ENCODE measurements at regions not wholly inside any gene's neighbourhood (a gene's known extent, or its start where the extent isn't known, plus 50 kb on each side); places are given as distances from the start of the nearest gene placed in this dataset.

- TF ChIP-seq PHF21A (CRISPR knock-in tag; IDR thresholded peaks at IDR 0.05) (no peak), HNRNPL (IDR thresholded peaks at IDR 0.05; ENCODE audit: low read depth, low read length) (no peak), ZNF260 (CRISPR knock-in tag; IDR thresholded peaks at IDR 0.05; ENCODE audit: borderline replicate concordance, low read depth) (no peak), ZNF629 (CRISPR knock-in tag; conservative IDR thresholded peaks at IDR 0.05) (no peak), NONO (IDR thresholded peaks at IDR 0.05) (no peak), NONO (CRISPR knock-in tag; conservative IDR thresholded peaks at IDR 0.05) (no peak), JUN (CRISPR knock-in tag; IDR thresholded peaks at IDR 0.05) (no peak), ELF3 (CRISPR knock-in tag; IDR thresholded peaks at IDR 0.05) (0 out of 2 replicates have a peak, but pooled peaks have one; percentile 28), ZNF546 (CRISPR knock-in tag; conservative IDR thresholded peaks at IDR 0.05) (no peak), JUNB (CRISPR knock-in tag; IDR thresholded peaks at IDR 0.05; ENCODE audit: borderline replicate concordance) (no peak), RAD51 (IDR thresholded peaks at IDR 0.05; ENCODE audit: borderline replicate concordance) (no peak), ZNF570 (CRISPR knock-in tag; IDR thresholded peaks at IDR 0.05; ENCODE audit: borderline replicate concordance) (no peak), CHD2 (IDR thresholded peaks at IDR 0.05; ENCODE audit: low read depth, low read length) (no peak), ZNF205 (CRISPR knock-in tag; IDR thresholded peaks at IDR 0.05) (no peak), SRSF9 (IDR thresholded peaks at IDR 0.05; ENCODE audit: borderline replicate concordance, insufficient read depth, low read depth, low read length, poor library complexity, severe bottlenecking) (no peak), BRD4 (CRISPR knock-in tag; IDR thresholded peaks at IDR 0.05) (no peak), SOX5 (CRISPR knock-in tag; IDR thresholded peaks at IDR 0.05; ENCODE audit: borderline replicate concordance) (0 out of 2 replicates have a peak, but pooled peaks have one; percentile 8), THYN1 (CRISPR knock-in tag; IDR thresholded peaks at IDR 0.05; ENCODE audit: borderline replicate concordance, low read depth) (no peak), ZNF549 (CRISPR knock-in tag; IDR thresholded peaks at IDR 0.05) (no peak), HNRNPK (IDR thresholded peaks at IDR 0.05; ENCODE audit: low read depth, low read length, poor library complexity, severe bottlenecking) (no peak), KLF16 (CRISPR knock-in tag; IDR thresholded peaks at IDR 0.05) (peak in 1 of 2 experiments; percentile 32; a peak in 1 of 4 replicates), HOXA5 (CRISPR knock-in tag; IDR thresholded peaks at IDR 0.05) (no peak), PCBP2 (optimal IDR thresholded peaks at IDR 0.05; ENCODE audit: low read depth, low read length, poor library complexity, severe bottlenecking) (no peak)
- TF ChIP-seq, protein P1, sequence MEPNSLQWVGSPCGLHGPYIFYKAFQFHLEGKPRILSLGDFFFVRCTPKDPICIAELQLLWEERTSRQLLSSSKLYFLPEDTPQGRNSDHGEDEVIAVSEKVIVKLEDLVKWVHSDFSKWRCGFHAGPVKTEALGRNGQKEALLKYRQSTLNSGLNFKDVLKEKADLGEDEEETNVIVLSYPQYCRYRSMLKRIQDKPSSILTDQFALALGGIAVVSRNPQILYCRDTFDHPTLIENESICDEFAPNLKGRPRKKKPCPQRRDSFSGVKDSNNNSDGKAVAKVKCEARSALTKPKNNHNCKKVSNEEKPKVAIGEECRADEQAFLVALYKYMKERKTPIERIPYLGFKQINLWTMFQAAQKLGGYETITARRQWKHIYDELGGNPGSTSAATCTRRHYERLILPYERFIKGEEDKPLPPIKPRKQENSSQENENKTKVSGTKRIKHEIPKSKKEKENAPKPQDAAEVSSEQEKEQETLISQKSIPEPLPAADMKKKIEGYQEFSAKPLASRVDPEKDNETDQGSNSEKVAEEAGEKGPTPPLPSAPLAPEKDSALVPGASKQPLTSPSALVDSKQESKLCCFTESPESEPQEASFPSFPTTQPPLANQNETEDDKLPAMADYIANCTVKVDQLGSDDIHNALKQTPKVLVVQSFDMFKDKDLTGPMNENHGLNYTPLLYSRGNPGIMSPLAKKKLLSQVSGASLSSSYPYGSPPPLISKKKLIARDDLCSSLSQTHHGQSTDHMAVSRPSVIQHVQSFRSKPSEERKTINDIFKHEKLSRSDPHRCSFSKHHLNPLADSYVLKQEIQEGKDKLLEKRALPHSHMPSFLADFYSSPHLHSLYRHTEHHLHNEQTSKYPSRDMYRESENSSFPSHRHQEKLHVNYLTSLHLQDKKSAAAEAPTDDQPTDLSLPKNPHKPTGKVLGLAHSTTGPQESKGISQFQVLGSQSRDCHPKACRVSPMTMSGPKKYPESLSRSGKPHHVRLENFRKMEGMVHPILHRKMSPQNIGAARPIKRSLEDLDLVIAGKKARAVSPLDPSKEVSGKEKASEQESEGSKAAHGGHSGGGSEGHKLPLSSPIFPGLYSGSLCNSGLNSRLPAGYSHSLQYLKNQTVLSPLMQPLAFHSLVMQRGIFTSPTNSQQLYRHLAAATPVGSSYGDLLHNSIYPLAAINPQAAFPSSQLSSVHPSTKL (CRISPR knock-in tag; IDR thresholded peaks at IDR 0.05), result 0 out of 2 replicates have a peak, but pooled peaks have one; percentile 32
- TF ChIP-seq, protein P2, sequence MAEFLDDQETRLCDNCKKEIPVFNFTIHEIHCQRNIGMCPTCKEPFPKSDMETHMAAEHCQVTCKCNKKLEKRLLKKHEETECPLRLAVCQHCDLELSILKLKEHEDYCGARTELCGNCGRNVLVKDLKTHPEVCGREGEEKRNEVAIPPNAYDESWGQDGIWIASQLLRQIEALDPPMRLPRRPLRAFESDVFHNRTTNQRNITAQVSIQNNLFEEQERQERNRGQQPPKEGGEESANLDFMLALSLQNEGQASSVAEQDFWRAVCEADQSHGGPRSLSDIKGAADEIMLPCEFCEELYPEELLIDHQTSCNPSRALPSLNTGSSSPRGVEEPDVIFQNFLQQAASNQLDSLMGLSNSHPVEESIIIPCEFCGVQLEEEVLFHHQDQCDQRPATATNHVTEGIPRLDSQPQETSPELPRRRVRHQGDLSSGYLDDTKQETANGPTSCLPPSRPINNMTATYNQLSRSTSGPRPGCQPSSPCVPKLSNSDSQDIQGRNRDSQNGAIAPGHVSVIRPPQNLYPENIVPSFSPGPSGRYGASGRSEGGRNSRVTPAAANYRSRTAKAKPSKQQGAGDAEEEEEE (CRISPR knock-in tag; IDR thresholded peaks at IDR 0.05; ENCODE audit: borderline replicate concordance), result no peak
- TF ChIP-seq, protein P3, sequence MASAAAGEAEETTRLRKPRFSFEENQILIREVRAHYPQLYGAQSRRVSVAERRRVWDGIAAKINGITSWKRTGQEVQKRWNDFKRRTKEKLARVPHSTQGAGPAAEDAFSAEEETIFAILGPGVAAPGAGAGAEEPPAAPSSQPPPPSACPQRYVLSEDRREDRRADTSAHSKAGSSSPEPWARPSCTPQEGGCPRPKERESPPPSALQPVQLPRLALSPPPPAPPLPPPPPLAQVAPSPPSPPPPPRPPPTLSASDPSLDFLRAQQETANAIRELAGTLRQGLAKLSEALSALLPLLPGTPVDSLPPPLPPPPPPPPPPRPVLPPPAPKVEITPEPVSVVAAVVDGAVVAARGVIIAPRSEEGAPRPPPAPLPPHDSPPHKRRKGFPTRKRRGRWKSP (CRISPR knock-in tag; IDR thresholded peaks at IDR 0.05), result no peak
Observed at GRCh38 chr4:116358633-116359222, 726.6 kb downstream of the TRAM1L1 start (continued).

Data from HepG2 (cell line).